OCI-LY1 (cell line): ENCODE measurements at regions not wholly inside any gene's neighbourhood (a gene's known extent, or its start where the extent isn't known, plus 50 kb on each side); places are given as distances from the start of the nearest gene placed in this dataset.

Experiments used
- EZH2 ChIP-seq: fragments of 200-600 bp; sonication (generic), shearing (Covaris generic); IDR thresholded peaks from 2 replicates; pipeline ENCODE4 v1.8.0; 2017; ENCODE audit warnings: borderline replicate concordance, mixed run types, mild to moderate bottlenecking, antibody characterized with exemption, low read length, moderate library complexity, mixed read lengths
- TF ChIP-seq, protein P1 (sequence below): fragments of 200-600 bp; sonication (generic), shearing (Covaris generic); IDR thresholded peaks from 2 replicates; pipeline ENCODE4 v1.5.1; 2017; ENCODE audit warnings: mild to moderate bottlenecking, antibody characterized with exemption, low read length, moderate library complexity, mixed read lengths

- TF ChIP-seq, protein P1, sequence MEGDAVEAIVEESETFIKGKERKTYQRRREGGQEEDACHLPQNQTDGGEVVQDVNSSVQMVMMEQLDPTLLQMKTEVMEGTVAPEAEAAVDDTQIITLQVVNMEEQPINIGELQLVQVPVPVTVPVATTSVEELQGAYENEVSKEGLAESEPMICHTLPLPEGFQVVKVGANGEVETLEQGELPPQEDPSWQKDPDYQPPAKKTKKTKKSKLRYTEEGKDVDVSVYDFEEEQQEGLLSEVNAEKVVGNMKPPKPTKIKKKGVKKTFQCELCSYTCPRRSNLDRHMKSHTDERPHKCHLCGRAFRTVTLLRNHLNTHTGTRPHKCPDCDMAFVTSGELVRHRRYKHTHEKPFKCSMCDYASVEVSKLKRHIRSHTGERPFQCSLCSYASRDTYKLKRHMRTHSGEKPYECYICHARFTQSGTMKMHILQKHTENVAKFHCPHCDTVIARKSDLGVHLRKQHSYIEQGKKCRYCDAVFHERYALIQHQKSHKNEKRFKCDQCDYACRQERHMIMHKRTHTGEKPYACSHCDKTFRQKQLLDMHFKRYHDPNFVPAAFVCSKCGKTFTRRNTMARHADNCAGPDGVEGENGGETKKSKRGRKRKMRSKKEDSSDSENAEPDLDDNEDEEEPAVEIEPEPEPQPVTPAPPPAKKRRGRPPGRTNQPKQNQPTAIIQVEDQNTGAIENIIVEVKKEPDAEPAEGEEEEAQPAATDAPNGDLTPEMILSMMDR, result no peak
- TF ChIP-seq EZH2, result no peak
Measured at GRCh38 chr2:105490204-105490603, 91.4 kb upstream of the FHL2 start.
